ENCODE measurements at regions not wholly inside any gene's neighbourhood (a gene's known extent, or its start where the extent isn't known, plus 50 kb on each side); places are given as distances from the start of the nearest gene placed in this dataset.

DNA sequence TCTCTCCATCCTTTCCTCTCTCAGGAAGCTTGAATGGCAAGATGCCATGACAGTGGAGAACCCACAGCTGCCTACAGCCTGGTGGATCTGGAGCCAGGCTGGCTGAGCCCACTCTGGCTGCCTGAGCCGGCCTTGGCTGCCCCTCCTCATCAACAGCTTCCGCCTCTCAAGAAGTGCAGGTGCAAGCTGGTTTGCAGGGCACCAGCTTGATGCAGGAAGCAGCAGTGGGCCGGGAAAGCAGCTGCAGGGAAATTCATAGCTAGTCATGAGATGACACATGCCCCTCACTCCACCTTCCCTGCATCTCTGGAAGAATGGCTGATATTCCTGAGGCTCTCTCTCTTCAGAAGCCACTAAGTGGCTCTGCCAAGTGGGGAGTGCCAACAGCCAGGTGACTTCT is 289.1 kb downstream of the RPS29 start:
- TF ChIP-seq EZH2phosphoT487 (IDR thresholded peaks at IDR 0.05; ENCODE audit: borderline replicate concordance) (no peak), YY1 (IDR thresholded peaks at IDR 0.05; ENCODE audit: extremely low read depth, insufficient replicate concordance, low read depth, low read length) (no peak), ZNF274 (IDR thresholded peaks at IDR 0.05; ENCODE audit: low read depth, low read length) (no peak), POLR2AphosphoS5 (IDR thresholded peaks at IDR 0.05; ENCODE audit: low read depth, low read length) (no peak), POLR2A (IDR thresholded peaks at IDR 0.05; ENCODE audit: borderline replicate concordance, extremely low read depth, insufficient read depth, insufficient read length) (no peak), EZH2 (IDR thresholded peaks at IDR 0.05) (no peak), JUND (IDR thresholded peaks at IDR 0.05) (no peak), CEBPB (IDR thresholded peaks at IDR 0.05; ENCODE audit: low read depth) (no peak)
- TF ChIP-seq, protein P1, sequence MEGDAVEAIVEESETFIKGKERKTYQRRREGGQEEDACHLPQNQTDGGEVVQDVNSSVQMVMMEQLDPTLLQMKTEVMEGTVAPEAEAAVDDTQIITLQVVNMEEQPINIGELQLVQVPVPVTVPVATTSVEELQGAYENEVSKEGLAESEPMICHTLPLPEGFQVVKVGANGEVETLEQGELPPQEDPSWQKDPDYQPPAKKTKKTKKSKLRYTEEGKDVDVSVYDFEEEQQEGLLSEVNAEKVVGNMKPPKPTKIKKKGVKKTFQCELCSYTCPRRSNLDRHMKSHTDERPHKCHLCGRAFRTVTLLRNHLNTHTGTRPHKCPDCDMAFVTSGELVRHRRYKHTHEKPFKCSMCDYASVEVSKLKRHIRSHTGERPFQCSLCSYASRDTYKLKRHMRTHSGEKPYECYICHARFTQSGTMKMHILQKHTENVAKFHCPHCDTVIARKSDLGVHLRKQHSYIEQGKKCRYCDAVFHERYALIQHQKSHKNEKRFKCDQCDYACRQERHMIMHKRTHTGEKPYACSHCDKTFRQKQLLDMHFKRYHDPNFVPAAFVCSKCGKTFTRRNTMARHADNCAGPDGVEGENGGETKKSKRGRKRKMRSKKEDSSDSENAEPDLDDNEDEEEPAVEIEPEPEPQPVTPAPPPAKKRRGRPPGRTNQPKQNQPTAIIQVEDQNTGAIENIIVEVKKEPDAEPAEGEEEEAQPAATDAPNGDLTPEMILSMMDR (IDR thresholded peaks at IDR 0.05 in 2 of 3, conservative IDR thresholded peaks at IDR 0.05 in 1 of 3; ENCODE audit: borderline replicate concordance in 1 of 3, insufficient read depth in 1 of 3, low read depth in 2 of 3, low read length in 2 of 3) = no peak
- TF ChIP-seq, protein P2, sequence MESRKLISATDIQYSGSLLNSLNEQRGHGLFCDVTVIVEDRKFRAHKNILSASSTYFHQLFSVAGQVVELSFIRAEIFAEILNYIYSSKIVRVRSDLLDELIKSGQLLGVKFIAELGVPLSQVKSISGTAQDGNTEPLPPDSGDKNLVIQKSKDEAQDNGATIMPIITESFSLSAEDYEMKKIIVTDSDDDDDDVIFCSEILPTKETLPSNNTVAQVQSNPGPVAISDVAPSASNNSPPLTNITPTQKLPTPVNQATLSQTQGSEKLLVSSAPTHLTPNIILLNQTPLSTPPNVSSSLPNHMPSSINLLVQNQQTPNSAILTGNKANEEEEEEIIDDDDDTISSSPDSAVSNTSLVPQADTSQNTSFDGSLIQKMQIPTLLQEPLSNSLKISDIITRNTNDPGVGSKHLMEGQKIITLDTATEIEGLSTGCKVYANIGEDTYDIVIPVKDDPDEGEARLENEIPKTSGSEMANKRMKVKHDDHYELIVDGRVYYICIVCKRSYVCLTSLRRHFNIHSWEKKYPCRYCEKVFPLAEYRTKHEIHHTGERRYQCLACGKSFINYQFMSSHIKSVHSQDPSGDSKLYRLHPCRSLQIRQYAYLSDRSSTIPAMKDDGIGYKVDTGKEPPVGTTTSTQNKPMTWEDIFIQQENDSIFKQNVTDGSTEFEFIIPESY (IDR thresholded peaks at IDR 0.05; ENCODE audit: extremely low read depth, insufficient replicate concordance, low read length) = no peak
- TF ChIP-seq, protein P3, sequence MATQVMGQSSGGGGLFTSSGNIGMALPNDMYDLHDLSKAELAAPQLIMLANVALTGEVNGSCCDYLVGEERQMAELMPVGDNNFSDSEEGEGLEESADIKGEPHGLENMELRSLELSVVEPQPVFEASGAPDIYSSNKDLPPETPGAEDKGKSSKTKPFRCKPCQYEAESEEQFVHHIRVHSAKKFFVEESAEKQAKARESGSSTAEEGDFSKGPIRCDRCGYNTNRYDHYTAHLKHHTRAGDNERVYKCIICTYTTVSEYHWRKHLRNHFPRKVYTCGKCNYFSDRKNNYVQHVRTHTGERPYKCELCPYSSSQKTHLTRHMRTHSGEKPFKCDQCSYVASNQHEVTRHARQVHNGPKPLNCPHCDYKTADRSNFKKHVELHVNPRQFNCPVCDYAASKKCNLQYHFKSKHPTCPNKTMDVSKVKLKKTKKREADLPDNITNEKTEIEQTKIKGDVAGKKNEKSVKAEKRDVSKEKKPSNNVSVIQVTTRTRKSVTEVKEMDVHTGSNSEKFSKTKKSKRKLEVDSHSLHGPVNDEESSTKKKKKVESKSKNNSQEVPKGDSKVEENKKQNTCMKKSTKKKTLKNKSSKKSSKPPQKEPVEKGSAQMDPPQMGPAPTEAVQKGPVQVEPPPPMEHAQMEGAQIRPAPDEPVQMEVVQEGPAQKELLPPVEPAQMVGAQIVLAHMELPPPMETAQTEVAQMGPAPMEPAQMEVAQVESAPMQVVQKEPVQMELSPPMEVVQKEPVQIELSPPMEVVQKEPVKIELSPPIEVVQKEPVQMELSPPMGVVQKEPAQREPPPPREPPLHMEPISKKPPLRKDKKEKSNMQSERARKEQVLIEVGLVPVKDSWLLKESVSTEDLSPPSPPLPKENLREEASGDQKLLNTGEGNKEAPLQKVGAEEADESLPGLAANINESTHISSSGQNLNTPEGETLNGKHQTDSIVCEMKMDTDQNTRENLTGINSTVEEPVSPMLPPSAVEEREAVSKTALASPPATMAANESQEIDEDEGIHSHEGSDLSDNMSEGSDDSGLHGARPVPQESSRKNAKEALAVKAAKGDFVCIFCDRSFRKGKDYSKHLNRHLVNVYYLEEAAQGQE (IDR thresholded peaks at IDR 0.05; ENCODE audit: low read depth) = no peak
